GM12878 (cell line): ENCODE measurements at regions not wholly inside any gene's neighbourhood (a gene's known extent, or its start where the extent isn't known, plus 50 kb on each side); places are given as distances from the start of the nearest gene placed in this dataset.

Source experiments
- ATAC-seq: fragments of 200-7000 bp; cut with Tn5 transposase; 3 replicates; pipeline ENCODE4 v1.9.1; 2020; ENCODE audit warnings: mild to moderate bottlenecking, moderate library complexity
- BruUV-seq: library from RNA; stranded (reverse); fragments of 400-500 nt; replicated peaks from 2 replicates; lab custom pipeline; 2021; lab: Mats Ljungman, UMichigan
- CTCF ChIA-PET: fragments of 300-600 bp; sonication (Branson Sonifier 250); formaldehyde crosslinking; extraction: SDS; loops from one replicate; lab custom pipeline; 2021; ENCODE audit warnings: inconsistent platforms; lab: Yijun Ruan, JAX
- POLR2A ChIA-PET: fragments of 350-600 bp; formaldehyde crosslinking; extraction: SDS; loops from one replicate; lab custom pipeline; 2021; ENCODE audit warnings: inconsistent platforms; lab: Charles Lee
- RAD21 ChIA-PET: fragments of 300-600 bp; sonication (Branson Sonifier 250); formaldehyde crosslinking; loops from one replicate; lab custom pipeline; 2023; ENCODE audit warnings: antibody characterized with exemption; ENCODE audit not compliant: unreplicated experiment; lab: Charles Lee
- SMC1A ChIA-PET: fragments of 300-600 bp; sonication (Branson Sonifier 250); formaldehyde crosslinking; loops from one replicate; lab custom pipeline; 2023; ENCODE audit not compliant: unreplicated experiment, uncharacterized antibody; lab: Charles Lee
- DNase-seq: peaks from one replicate; pipeline ENCODE4 v3.0.0-alpha.2; 2011; ENCODE audit warnings: low read depth, low spot score
- FAIRE-seq: peaks from 3 replicates; lab custom pipeline; 2011; peaks lifted over from hg19 to GRCh38; lab: Jason Lieb, UNC
- H2AFZ ChIP-seq: 2 replicates; pipeline ENCODE4 v1.6.0; 2011; ENCODE audit warnings: low read depth, low read length, control low read depth; ENCODE audit not compliant: control insufficient read depth
- H3K27ac ChIP-seq: 2 replicates; pipeline ENCODE4 v1.5.1; 2011; ENCODE audit warnings: control low read depth; ENCODE audit not compliant: control insufficient read depth, insufficient read depth
- H3K27me3 ChIP-seq, 2 experiments: replicated peaks in 1 of 2; 2 replicates each; pipeline versions ENCODE4 v1.6.0 to v1.6.1; 2011; ENCODE audit warnings: low read length in 1 of 2; ENCODE audit not compliant: control insufficient read depth in 2 of 2, insufficient read depth in 2 of 2
- H3K36me3 ChIP-seq, 2 experiments: 2 replicates each; pipeline ENCODE4 v1.5.1; 2011; ENCODE audit warnings: low read length in 1 of 2; ENCODE audit not compliant: control insufficient read depth in 2 of 2, insufficient read depth in 2 of 2
- H3K4me1 ChIP-seq: 2 replicates; pipeline ENCODE4 v1.6.1; 2011; ENCODE audit warnings: mild to moderate bottlenecking, low read length, moderate library complexity, mixed read lengths; ENCODE audit not compliant: control insufficient read depth, insufficient read depth
- H3K4me2 ChIP-seq: 2 replicates; pipeline ENCODE4 v1.6.0; 2011; ENCODE audit warnings: control low read depth; ENCODE audit not compliant: control insufficient read depth, insufficient read depth
- H3K4me3 ChIP-seq: fragments of 200-600 bp; sonication (generic); 2 replicates; pipeline ENCODE4 v1.5.1; 2016
- H3K79me2 ChIP-seq: 2 replicates; pipeline ENCODE4 v1.6.0; 2011; ENCODE audit warnings: low read length; ENCODE audit not compliant: control insufficient read depth, insufficient read depth
- H3K9ac ChIP-seq: 2 replicates; pipeline ENCODE4 v1.8.0; 2011; ENCODE audit warnings: low read length, control low read depth, mixed read lengths; ENCODE audit not compliant: control insufficient read depth, insufficient read depth
- H3K9me3 ChIP-seq: replicated peaks from 3 replicates; pipeline ENCODE4 v1.5.1; 2011; ENCODE audit warnings: mild to moderate bottlenecking, low read length; ENCODE audit not compliant: control insufficient read depth, insufficient read depth
- H4K20me1 ChIP-seq: 2 replicates; pipeline ENCODE4 v1.6.0; 2011; ENCODE audit not compliant: control insufficient read depth, insufficient read depth
- ATF7 ChIP-seq: fragments of 450-650 bp; IDR thresholded peaks from 2 replicates; pipeline ENCODE4 v1.6.1; 2016; ENCODE audit warnings: low read depth, mild to moderate bottlenecking
- EP300 ChIP-seq, 2 experiments: fragments of 150-350 bp in 1 of 2; IDR thresholded peaks; 2 replicates each; pipeline ENCODE4 v1.6.1; 2011 to 2012; ENCODE audit warnings: low read depth in 2 of 2, low read length in 2 of 2, borderline replicate concordance in 1 of 2, improper control_type of control experiment in 1 of 2, inconsistent platforms in 1 of 2; ENCODE audit not compliant: control insufficient read depth in 1 of 2
- FOXK2 ChIP-seq: fragments of 450-650 bp; IDR thresholded peaks from 2 replicates; pipeline ENCODE4 v1.6.1; 2017; ENCODE audit warnings: mild to moderate bottlenecking, moderate library complexity
- SPI1 ChIP-seq: IDR thresholded peaks from 2 replicates; pipeline ENCODE4 v1.6.1; 2011; ENCODE audit warnings: low read depth, mild to moderate bottlenecking, low read length, moderate library complexity, borderline replicate concordance; ENCODE audit not compliant: insufficient read depth
- ZNF217 ChIP-seq: fragments of 450-650 bp; IDR thresholded peaks from 2 replicates; pipeline ENCODE4 v1.6.1; 2017; ENCODE audit warnings: antibody characterized with exemption, mild to moderate bottlenecking
- WGBS: methylation state at CpG from one replicate; pipeline ENCODE4 v1.1.6; 2016; ENCODE audit warnings: low lambda C conversion rate; ENCODE audit not compliant: insufficient replicate concordance, insufficient coverage; ENCODE audit errors: missing lambda C conversion rate; 5-methylcytosine and 5-hydroxymethylcytosine counted together
- in situ Hi-C: fragments of 300-500 bp; cut with MboI; formaldehyde crosslinking; loops from 9 replicates; pipeline ENCODE4 v1.14.3; 2018; ENCODE audit warnings: mixed read lengths
- intact Hi-C: fragments of 100-400 bp; cut with micrococcal nuclease; formaldehyde crosslinking; loops from one replicate; pipeline ENCODE4 v1.14.2; 2022; ENCODE audit not compliant: unreplicated experiment
- TF ChIP-seq, protein P1 (sequence below): IDR thresholded peaks from 2 replicates; pipeline ENCODE4 v1.6.1; 2012; ENCODE audit warnings: low read length, inconsistent platforms

DNA sequence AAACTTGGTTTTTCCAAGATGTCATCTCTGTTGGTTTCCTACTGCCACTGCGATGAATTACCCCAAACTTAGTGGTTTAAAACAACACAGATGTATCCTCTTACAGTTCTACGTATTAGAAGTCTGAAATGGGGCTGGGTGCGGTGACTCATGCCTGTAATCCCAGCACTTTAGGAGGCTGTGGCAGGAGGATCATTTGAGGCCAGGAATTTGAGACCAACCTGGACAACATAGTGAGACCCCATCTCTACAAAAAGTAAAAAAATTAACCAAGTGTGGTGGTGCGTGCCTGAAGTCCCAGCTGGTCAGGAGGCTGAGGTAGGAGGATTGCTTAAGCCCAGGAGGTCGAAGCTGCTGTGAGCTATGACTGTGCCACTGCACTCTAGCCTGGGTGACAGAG lies 57.2 kb upstream of the GRHL3 start:
- intact Hi-C loops (no loop called here), in situ Hi-C loops (no loop called here)
- no peak overlapping the region for H2AFZ ChIP-seq
- H3K9me3 ChIP-seq: no peaks in the 10 kb centered on the region
- H3K4me3 ChIP-seq: no peak overlapping the region
- SMC1A ChIA-PET: no interaction called here
- no peak overlapping the region for H3K4me2 ChIP-seq
- no peaks in the 10 kb centered on the region for H4K20me1 ChIP-seq
- TF ChIP-seq, protein P1, sequence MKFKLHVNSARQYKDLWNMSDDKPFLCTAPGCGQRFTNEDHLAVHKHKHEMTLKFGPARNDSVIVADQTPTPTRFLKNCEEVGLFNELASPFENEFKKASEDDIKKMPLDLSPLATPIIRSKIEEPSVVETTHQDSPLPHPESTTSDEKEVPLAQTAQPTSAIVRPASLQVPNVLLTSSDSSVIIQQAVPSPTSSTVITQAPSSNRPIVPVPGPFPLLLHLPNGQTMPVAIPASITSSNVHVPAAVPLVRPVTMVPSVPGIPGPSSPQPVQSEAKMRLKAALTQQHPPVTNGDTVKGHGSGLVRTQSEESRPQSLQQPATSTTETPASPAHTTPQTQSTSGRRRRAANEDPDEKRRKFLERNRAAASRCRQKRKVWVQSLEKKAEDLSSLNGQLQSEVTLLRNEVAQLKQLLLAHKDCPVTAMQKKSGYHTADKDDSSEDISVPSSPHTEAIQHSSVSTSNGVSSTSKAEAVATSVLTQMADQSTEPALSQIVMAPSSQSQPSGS: no peak
- TF ChIP-seq SPI1 (no peak), FOXK2 (no peak), ATF7 (no peak), EP300 (IDR thresholded peaks at IDR 0.05; ENCODE audit: borderline replicate concordance in 1 of 2, control insufficient read depth in 1 of 2, low read depth in 2 of 2, low read length in 2 of 2) (no peak), ZNF217 (no peak)
- H3K27me3 ChIP-seq: peaks cover 0 to 4% of the 10 kb centered on the region in 2 experiments; a peak in 3 of 4 replicates
- 31% methylated on average over 5 of the region's 5 CpGs for WGBS
- H3K27ac ChIP-seq: no peak overlapping the region
- ATAC-seq (no peak), FAIRE-seq (no peak), DNase-seq (no peak)
- H3K36me3 ChIP-seq: no peaks in the 10 kb centered on the region; a peak in 1 of 4 replicates
- no TSS peak for BruUV-seq
- CTCF ChIA-PET: no interaction called here
- no peaks in the 10 kb centered on the region for H3K4me1 ChIP-seq
- POLR2A ChIA-PET: no interaction called here
- H3K79me2 ChIP-seq: no peaks in the 10 kb centered on the region
- no peak overlapping the region for H3K9ac ChIP-seq
- RAD21 ChIA-PET: no interaction called here
